HCT116 (cell line): ENCODE measurements at regions not wholly inside any gene's neighbourhood (a gene's known extent, or its start where the extent isn't known, plus 50 kb on each side); places are given as distances from the start of the nearest gene placed in this dataset.

Experiments
- CEBPB ChIP-seq: IDR thresholded peaks from 2 replicates; pipeline ENCODE4 v1.6.1; 2012; ENCODE audit warnings: low read depth
- TF ChIP-seq, protein P1 (sequence below): IDR thresholded peaks from 2 replicates; pipeline ENCODE4 v1.6.1; 2012; ENCODE audit warnings: low read depth

- TF ChIP-seq, protein P1, sequence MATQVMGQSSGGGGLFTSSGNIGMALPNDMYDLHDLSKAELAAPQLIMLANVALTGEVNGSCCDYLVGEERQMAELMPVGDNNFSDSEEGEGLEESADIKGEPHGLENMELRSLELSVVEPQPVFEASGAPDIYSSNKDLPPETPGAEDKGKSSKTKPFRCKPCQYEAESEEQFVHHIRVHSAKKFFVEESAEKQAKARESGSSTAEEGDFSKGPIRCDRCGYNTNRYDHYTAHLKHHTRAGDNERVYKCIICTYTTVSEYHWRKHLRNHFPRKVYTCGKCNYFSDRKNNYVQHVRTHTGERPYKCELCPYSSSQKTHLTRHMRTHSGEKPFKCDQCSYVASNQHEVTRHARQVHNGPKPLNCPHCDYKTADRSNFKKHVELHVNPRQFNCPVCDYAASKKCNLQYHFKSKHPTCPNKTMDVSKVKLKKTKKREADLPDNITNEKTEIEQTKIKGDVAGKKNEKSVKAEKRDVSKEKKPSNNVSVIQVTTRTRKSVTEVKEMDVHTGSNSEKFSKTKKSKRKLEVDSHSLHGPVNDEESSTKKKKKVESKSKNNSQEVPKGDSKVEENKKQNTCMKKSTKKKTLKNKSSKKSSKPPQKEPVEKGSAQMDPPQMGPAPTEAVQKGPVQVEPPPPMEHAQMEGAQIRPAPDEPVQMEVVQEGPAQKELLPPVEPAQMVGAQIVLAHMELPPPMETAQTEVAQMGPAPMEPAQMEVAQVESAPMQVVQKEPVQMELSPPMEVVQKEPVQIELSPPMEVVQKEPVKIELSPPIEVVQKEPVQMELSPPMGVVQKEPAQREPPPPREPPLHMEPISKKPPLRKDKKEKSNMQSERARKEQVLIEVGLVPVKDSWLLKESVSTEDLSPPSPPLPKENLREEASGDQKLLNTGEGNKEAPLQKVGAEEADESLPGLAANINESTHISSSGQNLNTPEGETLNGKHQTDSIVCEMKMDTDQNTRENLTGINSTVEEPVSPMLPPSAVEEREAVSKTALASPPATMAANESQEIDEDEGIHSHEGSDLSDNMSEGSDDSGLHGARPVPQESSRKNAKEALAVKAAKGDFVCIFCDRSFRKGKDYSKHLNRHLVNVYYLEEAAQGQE, result no peak
- TF ChIP-seq CEBPB, result no peak
Observed at GRCh38 chrX:36957425-36958328, 50.5 kb upstream of the FAM47C start (continued).
